GM12891 (cell line): ENCODE measurements at regions not wholly inside any gene's neighbourhood (a gene's known extent, or its start where the extent isn't known, plus 50 kb on each side); places are given as distances from the start of the nearest gene placed in this dataset.

ENCODE experiments used
- POLR2A ChIP-seq: IDR thresholded peaks from 2 replicates; pipeline ENCODE4 v1.6.1; 2011; ENCODE audit warnings: low read depth, low read length, control low read depth
- POLR2AphosphoS5 ChIP-seq: IDR thresholded peaks from 2 replicates; pipeline ENCODE4 v1.6.1; 2011; ENCODE audit warnings: low read depth, low read length, control low read depth
- POU2F2 ChIP-seq: IDR thresholded peaks from 2 replicates; pipeline ENCODE4 v1.6.1; 2011; ENCODE audit warnings: low read depth, mild to moderate bottlenecking, control low read depth, low read length, moderate library complexity
- SPI1 ChIP-seq: IDR thresholded peaks from 2 replicates; pipeline ENCODE4 v1.6.1; 2011; ENCODE audit warnings: low read depth, low read length, control low read depth
- TAF1 ChIP-seq: IDR thresholded peaks from 2 replicates; pipeline ENCODE4 v1.6.1; 2011; ENCODE audit warnings: low read depth, low read length, control low read depth

GRCh38 chr7:136617176-136617575, 251.3 kb upstream of the CHRM2 start:
- TF ChIP-seq POLR2A (no peak), POU2F2 (no peak), TAF1 (no peak), POLR2AphosphoS5 (no peak), SPI1 (no peak)
